Esophagus muscularis mucosa (tissue), 3 donors: ENCODE measurements at regions not wholly inside any gene's neighbourhood (a gene's known extent, or its start where the extent isn't known, plus 50 kb on each side); places are given as distances from the start of the nearest gene placed in this dataset.

Source experiments
- POLR2A ChIP-seq: fragments of 450-650 bp; IDR thresholded peaks from one replicate; pipeline ENCODE4 v1.6.1; 2017; ENCODE audit warnings: antibody characterized with exemption, moderate library complexity, mild to moderate bottlenecking, low read depth
- POLR2AphosphoS5 ChIP-seq, 2 donors: sonication (generic); formaldehyde crosslinking; IDR thresholded peaks; one replicate each; pipeline ENCODE4 v1.6.1; 2017; ENCODE audit warnings: antibody characterized with exemption in 2 of 2
- TF ChIP-seq, protein P1 (sequence below), 3 experiments: fragments of 200-600 bp in 2 of 3; fragments of 450-650 bp in 1 of 3; sonication (generic) in 2 of 3; IDR thresholded peaks; one replicate each; pipeline ENCODE4 v1.5.1; 2017 to 2019; ENCODE audit warnings: antibody characterized with exemption in 3 of 3, mild to moderate bottlenecking in 2 of 3, moderate library complexity in 1 of 3

DNA sequence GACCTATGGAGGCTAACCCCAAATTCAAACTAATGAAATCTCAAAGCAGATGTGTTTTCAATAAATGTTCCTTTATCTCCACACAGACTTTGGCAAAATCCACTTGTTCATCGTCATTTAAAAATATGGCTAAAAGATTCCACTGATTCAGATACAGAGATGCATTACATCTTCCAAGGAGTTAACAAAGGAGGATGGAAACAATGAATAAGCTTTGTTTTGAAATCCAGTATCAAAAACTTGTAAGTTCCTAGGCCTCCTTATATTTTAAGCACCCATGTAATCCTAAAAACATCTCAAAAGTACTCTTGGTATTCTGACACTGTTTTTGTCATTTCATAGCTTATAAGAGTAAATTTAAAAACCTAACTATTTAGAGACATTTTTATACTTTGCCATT is 345.6 kb upstream of the ACTBL2 start:
- TF ChIP-seq, protein P1, sequence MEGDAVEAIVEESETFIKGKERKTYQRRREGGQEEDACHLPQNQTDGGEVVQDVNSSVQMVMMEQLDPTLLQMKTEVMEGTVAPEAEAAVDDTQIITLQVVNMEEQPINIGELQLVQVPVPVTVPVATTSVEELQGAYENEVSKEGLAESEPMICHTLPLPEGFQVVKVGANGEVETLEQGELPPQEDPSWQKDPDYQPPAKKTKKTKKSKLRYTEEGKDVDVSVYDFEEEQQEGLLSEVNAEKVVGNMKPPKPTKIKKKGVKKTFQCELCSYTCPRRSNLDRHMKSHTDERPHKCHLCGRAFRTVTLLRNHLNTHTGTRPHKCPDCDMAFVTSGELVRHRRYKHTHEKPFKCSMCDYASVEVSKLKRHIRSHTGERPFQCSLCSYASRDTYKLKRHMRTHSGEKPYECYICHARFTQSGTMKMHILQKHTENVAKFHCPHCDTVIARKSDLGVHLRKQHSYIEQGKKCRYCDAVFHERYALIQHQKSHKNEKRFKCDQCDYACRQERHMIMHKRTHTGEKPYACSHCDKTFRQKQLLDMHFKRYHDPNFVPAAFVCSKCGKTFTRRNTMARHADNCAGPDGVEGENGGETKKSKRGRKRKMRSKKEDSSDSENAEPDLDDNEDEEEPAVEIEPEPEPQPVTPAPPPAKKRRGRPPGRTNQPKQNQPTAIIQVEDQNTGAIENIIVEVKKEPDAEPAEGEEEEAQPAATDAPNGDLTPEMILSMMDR (IDR thresholded peaks at IDR 0.05): no peak
- TF ChIP-seq POLR2AphosphoS5 (IDR thresholded peaks at IDR 0.05) (no peak), POLR2A (no peak)
